ELR (cell line): ENCODE measurements at regions not wholly inside any gene's neighbourhood (a gene's known extent, or its start where the extent isn't known, plus 50 kb on each side); places are given as distances from the start of the nearest gene placed in this dataset.

Experiments
- DNase-seq: peaks from one replicate; pipeline ENCODE4 v3.0.0-alpha.2; 2015; ENCODE audit warnings: low read depth

DNA sequence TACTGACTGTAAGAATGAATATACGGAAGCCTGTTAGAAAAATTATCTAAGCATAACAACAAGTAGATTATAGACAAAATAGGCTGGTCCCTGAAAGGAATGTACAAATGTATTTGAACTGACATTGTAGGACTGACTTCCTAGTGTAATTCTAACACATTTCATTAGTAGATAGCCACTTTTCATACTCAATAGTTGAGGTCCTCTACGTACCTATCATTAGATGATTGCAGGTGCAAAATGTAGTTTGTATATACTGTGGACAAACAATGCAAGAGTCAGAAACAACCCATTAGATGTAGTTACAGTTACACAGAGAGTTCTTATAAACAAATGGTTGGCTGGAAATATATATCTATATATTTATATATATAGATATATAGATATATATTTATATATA is 402.3 kb upstream of the SLITRK6 start:
- DNase-seq = no peak

DNA sequence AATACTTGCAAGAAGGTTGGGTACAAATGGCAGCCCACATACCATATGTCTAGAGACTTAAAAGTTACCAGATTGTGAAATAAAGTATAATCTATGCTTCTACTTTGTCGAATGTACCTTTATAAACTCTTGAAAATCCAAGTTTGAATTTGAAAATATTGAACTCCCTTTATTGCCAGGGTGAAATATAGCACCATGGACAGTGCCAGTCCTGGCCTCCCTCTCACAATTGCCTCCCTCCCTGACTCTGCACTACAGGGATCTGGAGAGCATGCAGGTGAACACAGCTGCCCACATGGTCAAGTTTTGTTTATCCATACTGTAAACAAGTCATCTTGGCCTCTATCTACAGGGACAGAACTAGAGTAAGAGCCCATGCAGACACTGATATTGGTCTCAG is 394.1 kb upstream of the SLITRK6 start:
- peak; percentile 3 for DNase-seq

DNA sequence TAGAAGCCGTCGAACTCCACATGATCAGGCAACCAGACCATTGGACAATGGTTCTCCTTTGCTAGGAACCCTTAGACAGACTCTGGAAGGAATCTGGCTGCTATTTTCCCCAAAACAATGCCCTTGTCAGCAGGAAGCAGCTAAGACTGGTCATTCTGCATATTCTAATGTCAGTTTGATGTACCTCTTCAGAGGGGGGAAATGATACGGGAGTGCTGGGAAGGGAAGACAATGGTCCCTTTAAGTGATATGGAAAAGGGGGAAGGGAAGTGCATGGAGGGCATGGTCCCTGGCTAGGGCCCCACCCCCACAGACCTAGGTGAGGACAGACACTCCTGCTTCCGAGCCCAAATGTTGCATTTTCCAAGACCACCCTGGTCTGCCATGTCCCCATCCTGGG is 389.0 kb upstream of the SLITRK6 start:
- no peak for DNase-seq

DNA sequence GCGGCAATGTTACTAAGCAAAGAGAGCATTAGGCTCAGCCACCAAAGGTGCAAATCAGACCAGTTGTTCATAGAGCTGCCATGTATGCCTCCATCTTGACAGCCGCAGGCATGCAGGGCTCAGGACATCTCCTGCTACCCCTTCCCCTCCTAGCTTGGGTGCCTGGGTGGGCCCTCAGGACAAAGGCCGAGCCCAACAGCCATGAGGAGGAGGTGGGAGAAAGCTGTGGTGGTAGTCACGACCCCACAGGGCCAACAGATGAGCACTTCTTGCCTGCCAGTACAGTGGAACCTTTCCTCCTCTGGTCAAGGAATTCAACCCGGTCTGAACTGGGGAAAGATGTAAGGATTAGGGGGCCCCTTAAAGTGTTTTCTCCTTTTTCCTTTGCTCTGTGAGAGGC is 386.4 kb upstream of the SLITRK6 start:
- DNase-seq = no peak

DNA sequence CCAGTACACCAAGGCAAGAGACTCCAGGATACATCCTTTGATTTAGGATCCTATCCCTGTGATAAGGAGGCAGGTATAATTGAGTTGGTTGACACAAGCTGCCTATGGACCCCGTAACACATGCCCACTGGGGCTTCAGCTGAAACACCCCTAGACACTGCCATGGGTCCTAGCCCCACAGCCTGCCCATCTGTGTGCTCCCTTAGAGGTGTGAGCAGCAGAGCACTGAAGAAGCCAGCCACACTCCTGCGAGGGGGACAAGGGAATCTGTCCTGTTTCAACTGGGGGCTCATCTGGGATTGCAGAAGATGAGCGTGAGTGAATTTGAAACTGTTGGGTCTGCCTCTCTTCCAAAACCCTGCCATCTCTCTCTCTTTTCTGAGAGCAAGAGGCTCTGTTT is 385.9 kb upstream of the SLITRK6 start:
- no peak for DNase-seq

DNA sequence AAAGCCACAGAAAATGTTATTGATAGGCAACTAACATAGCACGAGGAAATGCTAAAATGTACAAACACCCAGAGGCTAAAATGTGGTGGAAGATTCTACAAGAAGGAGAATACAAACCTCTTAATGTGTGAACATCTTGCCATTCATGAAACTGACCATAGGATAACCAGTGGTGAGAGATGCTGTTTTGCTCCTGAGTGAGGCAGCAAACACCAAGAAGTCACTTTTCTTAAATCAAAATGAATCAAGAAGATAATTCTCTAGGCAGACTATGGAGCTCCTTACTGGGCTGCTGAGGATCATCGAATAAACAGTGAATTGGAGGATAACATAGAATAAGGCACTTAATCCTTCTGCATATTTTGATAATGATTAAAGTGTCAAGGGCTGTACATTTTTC is 375.4 kb upstream of the SLITRK6 start:
- peak; percentile 21 for DNase-seq

DNA sequence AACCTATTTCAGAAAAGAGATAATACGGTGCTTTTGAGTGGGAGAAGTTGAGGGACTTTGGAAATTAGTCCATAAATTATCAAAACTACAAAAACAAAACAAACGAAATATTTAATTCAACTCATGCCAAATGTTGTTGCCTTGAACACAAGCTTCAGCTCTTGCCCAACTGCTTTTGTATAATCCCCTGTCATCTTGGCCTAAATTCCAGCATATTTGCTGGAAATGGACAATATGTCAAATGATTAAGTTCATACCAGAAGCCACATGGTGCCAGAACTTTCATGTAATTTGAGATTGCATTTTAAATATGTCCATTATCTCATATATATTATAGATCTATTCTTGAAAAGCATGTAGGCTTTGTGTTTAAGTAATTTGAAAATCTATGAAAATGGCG is 373.7 kb upstream of the SLITRK6 start:
- no peak for DNase-seq

DNA sequence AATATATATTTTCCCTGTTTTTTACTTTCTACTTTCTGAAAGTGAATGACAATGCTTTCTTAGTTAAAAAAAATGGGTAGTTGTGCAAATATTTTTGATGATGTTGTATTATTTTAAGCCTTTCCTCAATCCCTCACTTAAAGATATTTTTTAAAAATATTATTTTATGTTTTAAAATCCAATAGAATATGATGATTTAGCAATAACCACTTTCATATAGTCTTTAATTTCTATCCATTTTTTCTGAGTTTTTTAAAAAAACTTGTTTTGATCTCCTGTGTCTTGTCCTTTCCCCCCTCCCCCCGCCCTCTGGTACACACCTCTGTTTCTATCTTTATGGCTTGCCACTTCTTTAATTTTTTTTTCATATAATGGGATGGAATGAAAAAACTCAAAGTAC is 362.0 kb upstream of the SLITRK6 start:
- DNase-seq = no peak

DNA sequence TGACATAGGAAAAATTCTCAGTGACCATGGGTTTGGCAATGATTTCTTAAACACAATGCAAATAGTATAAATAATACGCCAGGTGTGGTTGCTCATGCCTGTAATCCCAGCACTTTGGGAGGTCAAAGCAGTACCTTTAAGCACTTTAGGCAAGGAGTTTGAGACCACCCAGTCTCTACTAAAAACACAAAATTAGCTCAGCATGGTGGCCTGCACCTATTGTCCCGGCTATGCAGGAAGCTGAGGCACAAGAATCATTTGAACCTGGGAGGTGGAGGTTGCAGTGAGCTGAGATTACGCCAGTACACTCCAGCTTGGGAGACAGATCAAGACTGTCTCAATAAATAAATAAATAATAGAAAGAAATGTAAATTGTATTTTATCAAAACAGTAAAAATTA is 356.5 kb upstream of the SLITRK6 start:
- no peak for DNase-seq

DNA sequence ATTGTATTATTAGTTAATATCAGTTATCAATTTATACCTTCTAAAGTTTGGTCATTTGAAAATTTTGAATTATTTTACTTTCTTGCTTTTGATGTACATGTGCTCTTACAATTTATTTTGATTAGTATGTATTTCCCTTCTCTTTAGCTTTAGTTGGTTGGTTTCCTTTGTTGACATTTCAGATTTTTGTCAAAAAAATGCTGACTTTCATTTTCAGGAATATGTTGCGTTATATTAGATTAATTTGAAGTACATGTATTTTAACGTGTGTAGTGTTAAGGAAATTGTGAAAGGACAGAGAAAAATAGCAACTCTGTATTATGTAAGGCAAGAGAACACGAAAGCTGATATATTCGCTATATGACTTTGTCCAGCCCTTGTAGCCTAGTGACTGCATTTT is 342.9 kb upstream of the SLITRK6 start:
- no peak for DNase-seq

DNA sequence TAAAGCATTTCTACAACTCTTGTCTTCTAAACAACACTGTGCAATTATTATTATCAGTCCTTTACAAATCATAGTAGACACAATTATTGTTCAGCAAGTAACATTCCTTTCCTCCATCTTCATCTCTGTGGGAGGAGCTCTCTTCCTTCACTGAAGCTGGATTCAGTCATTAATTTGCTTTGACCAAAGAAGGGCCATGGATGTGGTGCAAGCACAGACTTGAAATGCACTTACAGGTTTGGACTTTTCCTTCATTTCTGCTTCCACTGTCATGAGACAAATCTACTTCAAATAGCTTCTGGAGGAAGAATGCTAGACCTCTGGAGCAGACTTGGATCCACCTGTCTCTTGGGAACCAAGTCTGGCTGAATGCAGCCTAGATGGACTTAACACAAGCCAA is 336.6 kb upstream of the SLITRK6 start:
- no peak for DNase-seq

DNA sequence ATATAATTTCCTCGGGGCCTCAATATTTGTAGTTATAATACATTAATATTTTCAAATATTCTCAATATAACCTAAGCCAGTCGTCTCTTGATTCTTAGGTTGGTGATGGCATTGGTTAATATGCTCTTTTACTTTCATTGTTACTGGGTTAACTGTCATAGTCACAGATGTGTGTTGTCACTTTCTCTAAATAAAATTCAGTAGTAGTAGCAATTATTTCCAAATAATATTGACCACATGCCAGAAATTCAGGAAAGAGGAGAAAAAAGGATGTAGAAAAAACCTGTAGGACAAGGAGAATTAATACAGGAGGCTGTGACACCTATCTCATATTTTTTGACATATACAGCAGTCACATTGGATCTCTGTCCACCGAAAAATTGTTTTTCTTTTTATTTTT is 322.7 kb upstream of the SLITRK6 start:
- DNase-seq = no peak

DNA sequence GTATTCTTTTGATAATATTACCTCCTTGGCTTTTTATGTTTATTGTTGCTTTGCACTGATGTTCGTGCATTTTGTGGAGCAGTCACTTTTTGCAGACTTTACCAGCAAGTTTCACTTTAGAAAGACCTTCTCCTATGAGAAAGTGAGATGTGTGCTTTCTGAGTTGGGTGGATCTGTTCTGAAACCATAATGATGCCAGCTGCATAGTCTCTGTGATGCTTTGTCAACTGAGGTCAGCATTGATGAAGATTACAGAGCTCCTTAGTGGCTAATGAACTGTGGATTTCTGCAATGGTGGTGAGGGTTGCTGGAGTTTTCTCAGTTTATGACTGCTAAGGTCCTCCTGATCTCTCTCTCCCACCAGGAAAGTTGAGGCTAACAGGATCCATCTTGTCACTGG is 309.9 kb upstream of the SLITRK6 start:
- DNase-seq = no peak

DNA sequence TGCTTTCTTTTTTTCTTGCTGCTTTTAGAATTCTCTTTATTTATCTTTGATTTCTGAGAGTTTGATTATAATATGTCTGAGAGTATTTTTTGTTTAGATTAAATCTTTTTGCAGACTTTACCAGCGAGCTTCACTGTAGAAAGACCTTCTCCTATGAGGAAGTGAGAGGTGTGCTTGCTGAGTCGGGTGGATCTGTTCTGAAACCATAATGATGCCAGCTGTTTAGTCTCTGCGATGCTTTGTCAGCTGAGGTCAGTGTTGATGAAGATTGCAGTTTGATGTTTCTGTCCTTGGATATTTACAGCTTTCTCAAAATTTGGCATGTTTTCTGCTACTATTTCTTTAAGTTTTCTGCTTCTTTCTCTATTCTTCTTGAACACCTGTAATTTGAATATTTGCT is 309.1 kb upstream of the SLITRK6 start:
- DNase-seq = no peak

DNA sequence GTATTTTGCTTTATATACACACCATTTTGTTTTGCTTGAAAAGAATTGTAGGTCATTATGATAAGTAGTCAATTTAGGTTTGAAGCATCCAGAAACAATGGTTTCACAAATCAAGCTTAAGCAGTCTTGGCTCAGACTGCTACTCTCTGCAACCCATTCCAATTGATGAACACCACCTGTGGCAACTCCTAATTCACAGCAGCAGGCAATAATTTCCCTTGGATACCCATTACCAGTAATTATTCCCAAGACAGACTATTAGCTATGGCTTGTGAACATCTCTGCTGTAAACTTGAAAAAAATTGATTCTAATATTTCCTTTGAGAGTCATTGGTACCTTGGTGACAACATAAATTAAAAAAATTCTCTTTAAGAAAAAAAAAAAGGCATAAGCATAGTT is 299.3 kb upstream of the SLITRK6 start:
- no peak for DNase-seq

DNA sequence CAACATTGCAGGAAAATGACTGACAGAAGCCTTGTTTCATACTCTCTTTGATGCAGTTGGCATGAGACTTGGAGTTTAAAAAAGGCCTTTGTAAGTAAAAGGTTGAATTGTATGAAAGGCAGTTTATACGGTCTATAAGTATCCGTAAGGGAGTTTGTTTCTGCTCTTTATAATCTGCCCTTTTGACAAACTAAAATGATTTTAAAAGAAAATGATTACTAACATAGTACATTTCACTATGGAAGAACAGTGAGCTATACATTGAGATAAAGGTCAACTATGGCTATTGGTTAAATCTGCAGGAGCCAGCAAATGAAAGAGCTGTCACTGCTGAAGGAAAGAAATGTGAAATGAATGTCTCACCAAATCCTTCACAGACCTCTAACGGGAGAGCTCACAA is 296.1 kb upstream of the SLITRK6 start:
- no peak for DNase-seq

DNA sequence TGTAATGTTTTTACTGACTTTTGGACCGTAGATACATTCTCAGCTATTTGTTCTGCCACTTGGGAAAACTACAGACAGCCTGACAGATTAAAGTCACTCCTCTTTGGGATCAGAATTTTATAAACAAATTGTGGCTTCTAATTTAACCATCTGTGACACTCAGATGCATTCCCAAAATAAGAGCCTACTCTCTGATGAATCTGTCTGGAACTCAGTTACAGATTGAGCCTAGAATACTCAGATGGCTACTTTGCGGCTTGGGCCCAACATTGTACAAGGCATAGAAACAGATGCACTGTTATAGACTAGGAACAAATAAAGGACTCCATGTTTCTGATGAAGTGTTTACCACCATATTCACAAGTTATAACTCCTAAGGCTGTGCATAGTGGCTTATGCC is 291.0 kb upstream of the SLITRK6 start:
- no peak for DNase-seq

DNA sequence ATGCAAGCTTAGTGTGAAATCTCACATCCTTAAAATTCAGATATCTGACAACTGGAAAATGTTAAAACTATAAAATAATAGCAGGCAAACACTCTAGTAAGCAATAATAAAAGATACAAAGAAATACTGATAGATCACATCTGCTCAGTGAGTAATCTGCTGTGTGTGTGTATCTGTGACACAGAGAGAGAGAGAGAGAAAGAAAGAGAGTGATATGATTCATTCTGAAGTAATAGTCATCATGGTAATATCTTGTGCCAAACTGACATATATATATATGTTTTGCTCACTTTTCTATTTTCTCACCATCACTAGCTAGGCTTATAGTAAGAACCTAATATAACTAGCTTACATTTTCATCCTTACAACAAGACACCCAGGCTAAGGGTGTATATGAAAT is 288.0 kb upstream of the SLITRK6 start:
- peak; percentile 75 for DNase-seq

DNA sequence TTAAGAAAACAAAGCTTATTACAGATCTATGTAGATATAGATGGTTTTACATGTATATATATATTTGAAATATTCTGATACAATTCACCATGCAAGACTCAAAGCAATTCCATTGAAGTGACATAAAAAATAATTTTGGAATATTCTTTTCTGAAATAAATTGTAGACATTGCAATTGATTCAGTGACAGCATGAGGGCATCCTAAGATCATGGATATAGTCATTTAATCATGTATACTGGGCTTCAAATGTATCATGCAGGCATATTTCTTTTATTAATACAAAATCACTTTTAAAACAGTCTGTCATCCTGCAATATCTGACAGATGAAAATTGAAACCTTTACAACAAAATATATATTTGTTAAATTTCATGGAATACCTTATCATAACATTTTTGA is 286.7 kb upstream of the SLITRK6 start:
- peak; percentile 49 for DNase-seq

DNA sequence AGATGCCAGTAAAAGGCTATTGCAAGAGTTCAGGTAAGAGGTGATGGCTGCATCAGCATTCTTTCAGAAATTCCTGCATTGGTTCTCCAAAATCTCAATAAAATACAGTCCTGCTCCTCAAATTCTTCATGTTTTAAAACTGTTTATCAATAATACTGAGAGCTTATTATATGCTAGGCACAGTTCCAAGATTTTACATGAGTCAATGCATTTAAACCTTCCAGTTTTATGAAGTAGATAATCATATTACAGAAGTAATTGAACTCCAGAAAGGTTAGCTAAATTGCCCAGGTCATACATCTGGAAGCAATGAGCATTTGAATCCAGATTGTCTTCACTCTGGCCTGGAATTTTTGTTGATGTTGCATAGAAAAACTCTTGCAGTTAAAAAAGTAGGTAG is 282.9 kb upstream of the SLITRK6 start:
- peak; percentile 37 for DNase-seq

DNA sequence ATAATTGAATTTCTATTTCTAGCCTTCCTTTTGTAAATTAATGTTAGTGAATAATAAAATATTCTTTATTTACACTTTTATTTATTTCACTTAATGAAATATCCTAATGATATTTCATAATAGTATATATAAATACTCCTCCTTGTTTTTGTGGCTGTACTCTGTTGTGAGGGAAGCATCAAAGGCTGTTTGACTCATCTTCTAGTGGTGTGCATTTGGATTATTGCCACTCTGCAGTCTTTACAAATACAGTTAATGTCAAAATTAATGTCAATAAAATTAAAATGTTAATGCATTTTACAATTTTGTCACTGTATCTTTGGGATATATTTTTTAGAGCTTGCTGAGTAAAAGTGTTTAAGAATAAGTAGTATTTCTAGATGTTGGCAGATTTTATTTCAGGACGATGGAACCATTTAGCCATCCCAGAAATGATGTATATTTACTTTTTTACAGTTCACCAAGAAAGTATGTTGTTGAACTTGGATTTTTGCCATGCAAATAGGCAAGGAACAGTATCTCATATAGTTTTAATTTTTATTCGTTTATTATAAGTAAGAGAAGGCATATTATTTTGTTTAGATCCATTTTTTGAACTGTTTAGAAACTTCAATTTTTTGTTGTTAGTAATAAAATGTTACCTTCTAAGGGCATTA is 281.2 kb upstream of the SLITRK6 start:
- DNase-seq = peak; percentile 22

DNA sequence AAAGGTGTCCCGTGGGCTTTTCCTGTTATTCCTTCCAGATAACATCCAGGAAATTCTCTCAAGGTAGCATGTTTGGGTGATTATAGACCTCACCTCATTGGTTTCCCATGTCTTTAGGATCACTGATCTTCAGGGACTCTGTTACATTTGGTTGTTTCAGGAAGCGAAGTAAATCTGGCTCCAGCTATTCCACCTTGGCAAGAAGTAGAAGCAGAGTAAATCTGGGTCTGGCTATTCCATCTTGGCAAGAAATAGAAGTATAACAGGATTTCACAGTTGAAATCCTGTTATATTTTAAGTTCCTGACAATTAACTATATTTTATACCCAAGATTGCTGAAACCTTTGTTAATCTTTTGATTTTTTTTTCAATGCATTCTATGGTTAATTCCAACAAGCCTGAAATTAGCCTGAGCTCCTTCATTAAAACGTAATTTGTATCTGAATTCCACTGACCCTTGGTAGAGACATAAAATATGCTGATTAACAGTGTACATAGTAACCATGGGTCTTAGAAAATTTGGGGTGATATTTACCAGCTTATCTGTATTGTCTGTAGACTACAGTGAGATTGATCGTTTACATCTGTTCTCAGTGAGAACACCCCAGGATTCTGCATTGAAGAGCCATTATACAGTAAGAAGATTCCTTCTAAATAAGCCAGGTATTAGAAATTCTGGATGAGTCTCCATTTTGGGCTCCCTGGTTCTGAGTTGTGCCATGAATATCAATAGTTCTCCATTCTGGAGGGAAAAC is 267.6 kb upstream of the SLITRK6 start:
- no peak for DNase-seq

DNA sequence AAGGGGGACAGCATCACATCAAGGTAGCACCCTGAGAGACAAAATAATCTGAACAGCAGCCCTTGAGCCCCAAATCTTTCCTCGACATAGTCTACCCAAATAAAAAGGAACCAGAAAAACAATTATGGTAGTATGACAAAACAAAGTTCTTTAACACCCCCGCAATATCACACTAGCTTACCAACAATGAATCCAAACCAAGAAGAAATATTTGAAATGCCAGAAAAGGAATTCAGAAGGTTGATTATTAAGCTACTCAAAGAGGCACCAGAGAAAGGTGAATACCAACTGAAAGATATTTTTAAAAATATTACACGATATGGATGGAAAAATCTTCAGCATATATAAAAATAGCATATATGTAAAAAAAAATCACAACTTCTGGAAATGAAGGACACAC is 252.9 kb upstream of the SLITRK6 start:
- DNase-seq = no peak
